Hepatocyte (in vitro differentiated cells): ENCODE measurements at regions not wholly inside any gene's neighbourhood (a gene's known extent, or its start where the extent isn't known, plus 50 kb on each side); places are given as distances from the start of the nearest gene placed in this dataset.

Experiments
- DNase-seq: peaks from one replicate; pipeline ENCODE4 v3.0.0-alpha.2; 2016; ENCODE audit warnings: low spot score
- H2AFZ ChIP-seq: fragments of 200-600 bp; sonication (generic); 2 replicates; pipeline ENCODE4 v1.6.0; 2016; ENCODE audit warnings: antibody characterized with exemption, mild to moderate bottlenecking
- H3K27ac ChIP-seq: fragments of 200-600 bp; sonication (generic); 2 replicates; pipeline ENCODE4 v1.5.1; 2016; ENCODE audit warnings: mild to moderate bottlenecking
- H3K27me3 ChIP-seq: fragments of 200-600 bp; sonication (generic); 2 replicates; pipeline ENCODE4 v1.6.1; 2016
- H3K36me3 ChIP-seq: fragments of 200-600 bp; sonication (generic); replicated peaks from 2 replicates; pipeline ENCODE4 v1.5.1; 2016; ENCODE audit warnings: low read depth; ENCODE audit not compliant: insufficient read depth
- H3K4me1 ChIP-seq: fragments of 200-600 bp; sonication (generic); 2 replicates; pipeline ENCODE4 v1.5.1; 2016; ENCODE audit warnings: mild to moderate bottlenecking, moderate library complexity; ENCODE audit not compliant: insufficient read depth
- H3K4me2 ChIP-seq: fragments of 200-600 bp; sonication (generic); 2 replicates; pipeline ENCODE4 v1.6.0; 2016
- H3K4me3 ChIP-seq: fragments of 200-600 bp; sonication (generic); 2 replicates; pipeline ENCODE4 v1.5.1; 2016; ENCODE audit warnings: mild to moderate bottlenecking
- H3K79me2 ChIP-seq: fragments of 200-600 bp; sonication (generic); 2 replicates; pipeline ENCODE4 v1.6.0; 2017; ENCODE audit warnings: mild to moderate bottlenecking
- H3K9me2 ChIP-seq: fragments of 200-600 bp; sonication (generic); replicated peaks from 2 replicates; pipeline ENCODE4 v1.6.0; 2017; ENCODE audit warnings: mild to moderate bottlenecking; ENCODE audit not compliant: insufficient read depth
- H3K9me3 ChIP-seq: fragments of 200-600 bp; sonication (generic); 2 replicates; pipeline ENCODE4 v1.5.1; 2016; ENCODE audit warnings: low read depth, mild to moderate bottlenecking
- H4K20me1 ChIP-seq: fragments of 200-600 bp; sonication (generic); 2 replicates; pipeline ENCODE4 v1.6.0; 2016; ENCODE audit warnings: mild to moderate bottlenecking; ENCODE audit not compliant: insufficient read depth, poor library complexity, severe bottlenecking
- CTCF ChIP-seq: fragments of 200-600 bp; sonication (generic); IDR thresholded peaks from 2 replicates; pipeline ENCODE4 v1.5.1; 2016; ENCODE audit warnings: antibody characterized with exemption, mild to moderate bottlenecking; ENCODE audit not compliant: poor library complexity
- EZH2 ChIP-seq: fragments of 200-600 bp; sonication (generic); IDR thresholded peaks from 2 replicates; pipeline ENCODE4 v1.6.1; 2016; ENCODE audit warnings: antibody characterized with exemption, mild to moderate bottlenecking, borderline replicate concordance
- EZH2phosphoT487 ChIP-seq: fragments of 200-600 bp; sonication (generic); IDR thresholded peaks from one replicate; pipeline ENCODE4 v1.6.1; 2018; ENCODE audit warnings: antibody characterized with exemption, mild to moderate bottlenecking, low read depth, moderate library complexity; ENCODE audit not compliant: unreplicated experiment, severe bottlenecking
- WGBS: methylation state at CpG from one replicate; pipeline ENCODE4 v1.1.6; 2016; ENCODE audit warnings: low lambda C conversion rate; ENCODE audit errors: missing lambda C conversion rate; 5-methylcytosine and 5-hydroxymethylcytosine counted together

- DNase-seq = no peak
- no peaks in the 10 kb centered on the region for H3K79me2 ChIP-seq
- no peak overlapping the region for H2AFZ ChIP-seq
- H3K27me3 ChIP-seq = no peaks in the 10 kb centered on the region
- WGBS = 34% methylated on average over 2 of the region's 2 CpGs
- H3K4me1 ChIP-seq = no peaks in the 10 kb centered on the region
- no peak overlapping the region for H3K4me3 ChIP-seq
- H3K27ac ChIP-seq = no peak overlapping the region
- no peaks in the 10 kb centered on the region for H4K20me1 ChIP-seq
- H3K9me2 ChIP-seq = no peaks in the 10 kb centered on the region
- no peak overlapping the region for H3K4me2 ChIP-seq
- TF ChIP-seq CTCF = no peak
- no peak for TF ChIP-seq EZH2
- no peak for TF ChIP-seq EZH2phosphoT487
- H3K36me3 ChIP-seq = no peaks in the 10 kb centered on the region
- H3K9me3 ChIP-seq = no peaks in the 10 kb centered on the region
These were observed 60.3 kb upstream of the MANEA start for GRCh38 chr6:95517004-95517403.

GRCh38 chr6:95517568-95517967 lies 59.8 kb upstream of the MANEA start:
- H3K27ac ChIP-seq = no peak overlapping the region
- H3K36me3 ChIP-seq = no peaks in the 10 kb centered on the region
- H2AFZ ChIP-seq = no peak overlapping the region
- H4K20me1 ChIP-seq = no peaks in the 10 kb centered on the region
- DNase-seq = no peak
- no peaks in the 10 kb centered on the region for H3K4me1 ChIP-seq
- WGBS = 65% methylated on average over 3 of the region's 3 CpGs
- H3K4me3 ChIP-seq = no peak overlapping the region
- H3K9me2 ChIP-seq = no peaks in the 10 kb centered on the region
- H3K4me2 ChIP-seq = no peak overlapping the region
- no peaks in the 10 kb centered on the region for H3K27me3 ChIP-seq
- TF ChIP-seq CTCF (no peak), EZH2phosphoT487 (no peak), EZH2 (no peak)
- H3K9me3 ChIP-seq = no peaks in the 10 kb centered on the region
- H3K79me2 ChIP-seq = no peaks in the 10 kb centered on the region

- no peaks in the 10 kb centered on the region for H3K9me3 ChIP-seq
- H3K36me3 ChIP-seq = no peaks in the 10 kb centered on the region
- no peaks in the 10 kb centered on the region for H3K27me3 ChIP-seq
- H2AFZ ChIP-seq = no peak overlapping the region
- no peak for DNase-seq
- TF ChIP-seq EZH2 (no peak), EZH2phosphoT487 (no peak), CTCF (no peak)
- H3K4me3 ChIP-seq = no peak overlapping the region
- H3K4me1 ChIP-seq = no peaks in the 10 kb centered on the region
- H3K9me2 ChIP-seq = no peaks in the 10 kb centered on the region
- H3K79me2 ChIP-seq = no peaks in the 10 kb centered on the region
- no peak overlapping the region for H3K27ac ChIP-seq
- H4K20me1 ChIP-seq = no peaks in the 10 kb centered on the region
- no peak overlapping the region for H3K4me2 ChIP-seq
- 93% methylated on average over 15 of the region's 15 CpGs for WGBS
These were observed 58.6 kb upstream of the MANEA start for GRCh38 chr6:95518630-95519227.
